Anterior cingulate cortex (tissue), 58 donors: ENCODE measurements at regions not wholly inside any gene's neighbourhood (a gene's known extent, or its start where the extent isn't known, plus 50 kb on each side); places are given as distances from the start of the nearest gene placed in this dataset.
A peak's percentile ranks its signal among the peaks of the same experiment; 100 is the strongest.
"Not testable (repeated sequence)": the region's sequence is repeated elsewhere in the genome, so short reads cannot be mapped to it uniquely, and the experiment has no call there.

Experiments used
- DNase-seq, 58 donors: peaks; one replicate each; lab custom pipeline; 2025; lab: John Stamatoyannopoulos, UW

- no peak for DNase-seq
Measured at GRCh38 chr7:13797545-13797944, 191.9 kb downstream of the ETV1 start.

GRCh38 chr7:13800694-13801448, 188.6 kb downstream of the ETV1 start:
- DNase-seq, result peak in 4 of 58 donors; percentile 0 to 11 (median 6)

- DNase-seq, result no peak
Measured at GRCh38 chr7:13801669-13802068, 187.8 kb downstream of the ETV1 start.

- DNase-seq, result no peak
Measured at GRCh38 chr7:13802651-13803050, 186.8 kb downstream of the ETV1 start.

GRCh38 chr7:13803134-13803533, 186.3 kb downstream of the ETV1 start:
- no peak for DNase-seq

GRCh38 chr7:13806089-13806867, 183.2 kb downstream of the ETV1 start:
- DNase-seq, result not testable (repeated sequence)

- DNase-seq, result not testable (repeated sequence)
Measured at GRCh38 chr7:13817230-13817629, 172.2 kb downstream of the ETV1 start.

GRCh38 chr7:13821152-13821787, 168.2 kb downstream of the ETV1 start:
- DNase-seq, result no peak

- no peak for DNase-seq
Measured at GRCh38 chr7:13822678-13823077, 166.8 kb downstream of the ETV1 start.

GRCh38 chr7:13826752-13827151, 162.7 kb downstream of the ETV1 start:
- DNase-seq, result no peak

GRCh38 chr7:13827716-13828115, 161.8 kb downstream of the ETV1 start:
- DNase-seq, result no peak

GRCh38 chr7:13829231-13829630, 160.2 kb downstream of the ETV1 start:
- no peak for DNase-seq

- DNase-seq, result no peak
Measured at GRCh38 chr7:13829914-13830900, 159.3 kb downstream of the ETV1 start.

GRCh38 chr7:13832346-13832745, 157.1 kb downstream of the ETV1 start:
- DNase-seq, result no peak

- no peak for DNase-seq
Measured at GRCh38 chr7:13834328-13834761, 155.1 kb downstream of the ETV1 start.

GRCh38 chr7:13835442-13835841, 154.0 kb downstream of the ETV1 start:
- no peak for DNase-seq

GRCh38 chr7:13839063-13839462, 150.4 kb downstream of the ETV1 start:
- no peak for DNase-seq
